NCI-H2196 treated with DMSO at 0.1 percent for 48 hours (cell line): ENCODE measurements at regions not wholly inside any gene's neighbourhood (a gene's known extent, or its start where the extent isn't known, plus 50 kb on each side); places are given as distances from the start of the nearest gene placed in this dataset.

ENCODE experiments used
- DNase-seq: peaks from one replicate; lab custom pipeline; 2025; ENCODE audit not compliant: unreplicated experiment; lab: John Stamatoyannopoulos, UW

DNA sequence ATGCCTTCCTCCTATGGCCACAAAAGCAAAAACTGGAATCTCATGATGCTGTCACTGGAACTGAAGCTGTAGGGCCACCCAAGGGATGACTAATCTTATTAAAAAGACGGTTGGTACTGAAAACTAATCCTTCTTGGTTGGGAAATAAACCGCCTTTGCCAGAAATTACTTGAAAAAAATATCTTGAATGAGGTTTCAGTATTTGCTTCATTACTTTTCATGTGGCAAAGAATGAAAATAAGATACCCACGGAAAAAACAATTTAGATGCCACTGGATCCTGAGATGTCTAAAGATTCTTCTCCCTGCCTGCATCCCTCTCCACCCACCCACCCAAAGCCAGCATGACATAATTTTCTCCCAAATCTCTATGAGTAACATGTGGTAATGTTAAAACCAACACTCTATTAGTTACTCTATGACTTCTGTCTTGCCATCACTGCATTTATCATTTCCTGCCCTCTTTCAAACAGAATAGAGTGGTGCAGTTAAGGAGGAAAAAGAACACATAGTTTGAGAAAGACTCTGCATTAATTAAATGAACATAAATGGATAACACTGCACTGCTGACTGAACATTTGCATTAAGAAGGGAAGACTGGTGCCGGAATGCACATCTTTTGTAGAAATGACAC is 111.8 kb upstream of the DPH6 start:
- no peak for DNase-seq

DNA sequence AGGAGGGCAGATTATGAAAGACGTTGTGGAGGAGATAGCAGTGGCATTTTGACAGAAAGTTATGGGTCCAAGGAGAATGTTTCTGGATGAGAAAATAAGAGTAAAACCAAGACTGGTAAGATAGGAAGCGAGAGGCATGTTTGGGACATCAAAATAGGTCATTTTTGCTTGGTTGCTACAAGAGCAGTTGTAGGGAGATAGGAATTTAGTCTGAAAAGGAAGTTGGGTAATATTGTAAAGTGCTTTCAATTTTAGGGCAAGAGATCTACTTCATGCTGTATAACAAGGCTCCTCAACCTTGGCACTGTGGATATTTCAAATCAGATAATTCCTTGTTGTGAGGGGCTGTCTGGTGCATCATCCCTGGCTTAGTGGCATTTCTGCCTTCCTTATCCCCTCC is 118.0 kb upstream of the DPH6 start:
- no peak for DNase-seq

DNA sequence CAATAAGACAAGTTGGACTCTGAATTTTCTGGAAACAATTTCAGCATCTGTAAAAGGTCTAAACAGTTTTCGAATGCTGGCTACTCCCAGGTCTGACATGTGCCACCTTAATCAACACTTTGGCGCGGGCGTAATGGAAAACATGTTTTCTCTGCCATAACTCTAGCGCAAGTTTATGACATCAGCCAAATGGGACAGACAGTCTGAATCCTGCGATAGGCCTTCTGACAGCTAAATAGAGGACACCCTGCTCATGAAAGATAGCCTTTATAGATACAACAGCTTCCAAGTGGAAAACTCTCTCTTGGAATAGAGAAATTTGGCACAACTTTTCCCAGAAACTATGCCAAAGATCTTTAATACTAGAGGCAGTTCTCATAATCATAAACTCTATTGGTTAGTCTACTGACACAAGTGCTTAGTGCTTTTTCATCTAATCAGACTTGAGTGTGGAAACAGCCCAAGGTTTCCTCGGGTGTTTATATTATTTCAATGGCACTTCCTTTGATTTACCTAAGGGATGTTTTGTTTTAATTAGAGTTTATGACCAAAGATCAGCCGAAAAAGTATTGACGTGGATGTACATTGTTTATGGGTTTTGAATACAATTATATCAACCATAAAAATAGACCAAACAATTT is 120.1 kb upstream of the DPH6 start:
- no peak for DNase-seq

DNA sequence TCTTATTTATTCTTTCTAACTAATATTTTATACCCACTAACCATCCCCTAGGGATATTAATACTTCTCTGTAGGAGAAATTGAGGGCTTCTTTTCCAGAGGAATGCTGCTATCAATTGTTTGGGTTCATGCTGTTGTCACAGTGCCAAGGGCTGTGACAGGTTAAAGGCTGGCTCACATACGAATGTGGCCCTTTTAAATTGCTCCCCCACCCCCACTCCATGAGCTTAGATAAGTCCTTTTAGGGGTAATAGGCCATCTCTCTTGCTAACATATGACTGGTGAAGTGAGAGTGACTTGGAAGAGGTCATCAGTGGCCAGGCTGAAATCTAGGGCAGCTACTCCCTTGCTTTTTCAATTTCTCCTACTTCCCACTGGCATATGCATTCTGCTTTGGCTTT is 121.9 kb upstream of the DPH6 start:
- no peak for DNase-seq

DNA sequence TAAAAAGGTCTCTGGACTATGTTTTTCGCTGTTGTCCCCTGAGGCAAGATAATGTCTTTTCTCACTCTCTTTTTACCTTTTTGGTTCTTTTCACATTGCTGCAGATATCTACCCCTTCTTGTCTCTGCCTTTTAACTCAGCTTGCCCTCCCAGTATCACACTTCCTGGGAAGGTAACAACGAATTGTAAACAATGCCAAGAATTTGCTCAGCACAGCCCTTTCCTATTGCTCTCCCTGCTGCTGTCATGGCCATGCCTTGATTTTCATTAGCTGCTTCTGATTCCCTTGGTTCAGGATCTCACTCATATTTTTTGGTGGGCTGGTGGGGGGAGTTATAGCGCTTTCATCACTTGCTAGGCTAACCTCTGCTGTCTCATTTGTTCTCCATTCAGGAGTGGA is 123.1 kb upstream of the DPH6 start:
- no peak for DNase-seq

DNA sequence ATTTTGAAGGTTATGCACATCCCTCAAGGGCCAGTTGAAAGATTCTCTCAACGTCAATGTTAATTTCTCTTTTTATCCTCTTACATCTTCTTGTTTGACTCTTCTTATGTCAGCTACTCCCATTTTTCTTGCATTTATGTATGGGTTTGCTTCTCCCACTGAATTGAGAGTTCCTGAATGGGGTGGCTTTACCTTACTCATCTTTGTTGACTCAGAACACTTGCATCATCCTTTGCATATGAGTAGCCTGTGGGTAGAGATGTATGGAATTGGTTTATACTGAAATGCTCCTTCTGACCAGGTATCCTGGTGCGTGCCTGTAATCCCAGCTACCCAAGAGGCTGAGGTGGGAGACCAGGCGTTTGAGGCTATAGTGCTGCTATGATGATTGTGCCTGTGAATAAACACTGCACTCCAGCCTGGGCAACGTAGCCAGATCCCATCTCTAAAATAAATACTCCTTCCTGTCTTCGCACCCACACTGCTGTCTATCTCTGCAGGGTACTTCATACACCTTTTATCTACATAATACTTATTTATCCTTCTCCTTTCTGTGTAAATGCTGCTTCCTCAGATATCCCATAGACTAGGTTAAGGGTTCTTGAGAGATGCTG is 123.6 kb upstream of the DPH6 start:
- DNase-seq, result no peak

DNA sequence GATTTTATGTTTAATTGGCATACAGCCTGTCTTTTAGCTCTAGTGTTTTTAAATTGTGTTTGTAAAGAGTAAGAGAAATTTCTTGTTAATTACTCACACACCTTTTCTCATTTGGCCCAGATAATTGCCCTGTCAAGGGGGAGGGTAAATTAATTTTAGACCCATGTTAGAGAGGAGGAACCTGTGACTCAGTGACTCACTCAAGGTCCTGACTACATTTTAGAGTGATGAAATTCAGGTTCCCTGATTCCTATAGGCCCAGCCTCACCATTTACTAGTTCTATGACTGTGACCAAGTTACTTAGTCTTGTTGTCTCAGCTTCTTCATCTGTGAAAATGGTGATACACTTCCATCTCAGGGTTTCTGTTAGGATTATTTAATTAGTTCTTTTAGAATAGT is 125.2 kb upstream of the DPH6 start:
- no peak for DNase-seq

DNA sequence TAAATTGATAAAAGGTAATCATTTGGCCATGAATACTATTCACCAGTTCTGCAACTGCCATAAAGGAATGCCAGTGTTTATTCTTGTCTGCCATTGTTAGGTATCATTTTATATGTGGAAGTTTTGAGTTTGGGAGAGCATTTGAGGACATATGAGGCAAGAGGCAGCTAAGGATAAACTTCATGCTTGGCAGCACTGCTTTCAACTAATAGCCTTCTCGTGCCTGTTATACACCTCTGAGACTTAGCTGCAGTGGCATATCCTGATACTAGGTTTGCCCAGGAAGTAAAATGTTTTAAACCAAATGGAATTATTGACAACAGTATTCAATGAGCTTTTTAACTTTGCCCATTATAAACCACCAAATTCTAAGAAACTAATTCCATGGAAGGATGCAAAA is 126.0 kb upstream of the DPH6 start:
- no peak for DNase-seq

DNA sequence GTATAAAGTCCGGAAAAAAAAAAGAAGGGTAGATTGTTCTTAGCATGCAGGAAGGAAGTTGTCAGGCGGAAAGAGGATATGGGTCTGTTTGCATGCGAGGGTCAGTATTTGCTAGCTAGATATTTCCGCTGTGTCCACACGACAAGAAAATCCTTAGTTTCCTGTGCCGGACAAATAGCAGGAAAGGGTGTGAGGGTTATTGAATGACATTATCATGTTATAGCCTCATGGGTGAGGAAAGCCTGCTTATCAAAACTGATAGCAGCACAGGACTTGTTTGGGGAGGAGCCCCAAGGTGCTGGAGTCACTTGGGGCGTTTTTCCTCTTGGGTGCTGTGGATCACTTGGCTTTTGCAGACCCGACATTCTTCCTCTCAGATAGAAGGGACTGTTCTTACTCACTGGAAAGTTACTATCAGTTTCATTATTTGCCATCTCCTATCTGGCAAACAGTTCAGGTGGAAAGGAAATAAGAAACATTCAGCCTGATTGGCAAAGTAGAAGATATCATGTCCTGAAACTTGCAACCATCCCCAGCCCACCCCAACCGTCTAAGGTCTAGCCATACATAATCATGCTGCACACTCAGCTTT is 127.2 kb upstream of the DPH6 start:
- no peak for DNase-seq

DNA sequence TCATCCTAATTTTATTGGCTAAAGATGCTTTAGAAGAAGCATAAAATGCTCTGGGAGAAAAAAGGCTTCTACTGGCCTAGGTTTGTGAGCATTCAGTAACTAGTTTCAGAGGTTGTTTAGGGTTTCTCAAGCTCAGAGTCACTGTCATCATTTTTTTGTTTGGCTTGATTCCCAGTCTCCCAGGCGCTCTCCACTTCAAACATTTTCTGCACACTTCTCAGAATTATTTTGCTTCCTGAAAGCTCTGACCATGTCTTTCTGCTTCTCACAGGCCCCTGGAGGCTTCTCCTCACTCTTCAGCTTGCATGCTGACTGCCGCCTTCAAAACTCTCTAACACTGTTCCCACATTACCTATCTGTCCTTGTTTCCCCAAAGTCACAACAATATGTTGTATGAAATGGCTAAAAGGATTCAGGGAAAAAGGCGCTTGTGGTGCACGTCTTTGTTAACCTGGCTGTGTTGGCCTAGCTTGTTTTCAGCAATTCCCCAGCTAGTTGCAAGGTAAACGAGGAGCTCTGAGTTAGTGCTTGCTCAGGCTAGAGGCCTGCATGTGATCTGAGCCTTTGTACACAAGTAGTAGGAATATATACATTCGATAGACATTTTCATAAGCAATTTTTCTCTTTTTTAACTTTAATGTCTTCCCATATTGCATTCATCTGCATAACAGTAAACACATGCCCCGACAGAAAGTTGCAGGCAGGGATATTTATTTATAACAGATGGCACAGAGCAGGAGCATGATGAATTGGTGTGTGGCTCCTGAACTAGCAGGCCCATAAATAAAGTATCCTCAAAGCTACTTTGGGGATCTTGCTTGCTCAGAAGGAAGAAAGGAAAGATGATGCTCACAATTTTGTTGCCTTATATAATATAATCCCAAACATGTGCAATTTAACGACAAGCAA is 129.2 kb upstream of the DPH6 start:
- no peak for DNase-seq

DNA sequence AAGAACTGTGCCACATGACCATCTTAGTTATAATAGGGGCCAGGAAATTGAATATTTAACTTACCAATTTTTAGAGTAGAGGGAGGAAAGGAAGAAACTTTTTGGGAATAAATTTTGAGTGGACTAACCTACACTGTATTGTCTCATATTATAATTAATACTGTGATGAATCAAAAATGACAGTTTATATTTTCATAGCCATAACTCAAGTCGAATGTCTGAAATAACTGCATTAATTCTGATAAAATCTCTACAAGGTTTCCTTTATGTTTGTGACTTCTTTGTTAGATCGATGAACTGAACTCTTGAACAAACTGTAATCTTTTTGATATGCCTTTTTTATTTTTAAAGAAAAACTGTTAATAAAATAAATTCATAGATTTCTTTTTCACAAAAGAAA is 132.8 kb upstream of the DPH6 start:
- DNase-seq, result no peak

DNA sequence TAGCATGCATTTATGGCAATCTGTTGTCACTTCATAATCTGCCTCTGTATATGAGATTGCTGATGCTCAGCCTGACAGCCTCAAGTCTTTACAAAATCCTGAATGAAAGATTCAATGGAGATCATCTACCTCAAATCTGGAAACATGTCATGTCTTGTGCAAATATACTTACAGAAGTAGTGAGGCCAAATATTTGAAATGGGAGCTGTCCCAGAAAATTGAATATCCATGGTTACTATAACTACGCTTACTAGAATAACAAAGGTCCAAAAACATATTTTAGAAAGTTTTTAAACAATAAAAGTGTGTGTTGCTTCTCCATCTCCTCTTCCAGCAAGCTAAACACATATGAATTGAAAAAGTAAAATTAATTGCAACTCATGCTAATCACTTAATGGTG is 133.2 kb upstream of the DPH6 start:
- no peak for DNase-seq

DNA sequence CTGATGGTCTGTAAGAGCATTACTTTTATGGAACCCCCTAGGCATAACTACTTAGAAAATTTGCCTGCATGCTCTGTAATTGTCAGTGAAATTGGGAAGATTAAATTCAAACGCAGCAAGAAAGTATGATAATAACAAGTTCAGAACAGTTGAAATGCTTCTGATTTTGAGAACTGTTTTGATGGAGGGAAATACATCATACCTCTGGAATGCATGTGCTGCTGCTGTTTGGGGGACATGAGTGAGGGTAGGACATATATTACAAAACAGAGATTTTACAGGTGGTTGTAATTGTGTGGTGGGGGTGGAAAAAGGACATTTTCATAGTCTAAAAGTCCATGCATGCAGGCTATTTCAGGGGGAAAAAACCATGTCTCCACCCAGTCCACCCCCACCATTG is 135.0 kb upstream of the DPH6 start:
- no peak for DNase-seq

DNA sequence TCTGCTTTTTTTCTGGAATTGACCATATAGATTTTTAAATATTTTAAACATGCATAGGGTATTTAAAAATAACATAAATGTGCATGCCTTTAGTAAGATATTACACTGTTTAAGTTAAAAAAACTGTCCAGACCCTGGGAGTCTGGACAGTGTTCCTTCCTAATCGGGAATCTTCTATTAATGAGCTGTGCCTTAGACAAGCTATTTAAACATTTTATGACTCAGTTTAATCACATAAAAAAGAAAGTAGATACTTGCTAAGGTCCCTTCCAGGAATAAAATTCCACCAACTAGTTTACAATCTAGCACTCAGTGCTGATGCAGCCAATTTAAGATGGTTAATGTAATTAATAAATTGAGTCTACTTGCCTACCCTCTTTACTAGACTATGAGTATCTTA is 140.4 kb upstream of the DPH6 start:
- no peak for DNase-seq

DNA sequence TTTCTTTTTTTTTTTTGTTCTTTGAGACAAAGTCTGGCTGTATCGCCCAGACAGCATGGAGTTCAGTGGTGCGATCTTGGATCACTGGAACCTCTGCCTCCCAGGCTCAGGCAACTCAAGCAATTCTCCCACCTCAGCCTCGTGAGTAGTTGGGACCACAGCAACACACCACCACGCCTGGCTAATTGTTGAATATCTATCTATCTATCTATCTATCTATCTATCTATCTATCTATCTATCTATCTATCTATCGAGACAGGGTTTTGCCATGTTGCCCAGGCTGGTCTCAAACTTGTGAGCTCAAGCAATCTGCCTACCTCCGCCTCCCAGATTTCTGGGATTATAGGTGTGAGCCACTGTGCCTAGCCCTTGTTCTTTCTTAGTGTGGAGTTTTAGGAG is 143.3 kb upstream of the DPH6 start:
- DNase-seq, result no peak

DNA sequence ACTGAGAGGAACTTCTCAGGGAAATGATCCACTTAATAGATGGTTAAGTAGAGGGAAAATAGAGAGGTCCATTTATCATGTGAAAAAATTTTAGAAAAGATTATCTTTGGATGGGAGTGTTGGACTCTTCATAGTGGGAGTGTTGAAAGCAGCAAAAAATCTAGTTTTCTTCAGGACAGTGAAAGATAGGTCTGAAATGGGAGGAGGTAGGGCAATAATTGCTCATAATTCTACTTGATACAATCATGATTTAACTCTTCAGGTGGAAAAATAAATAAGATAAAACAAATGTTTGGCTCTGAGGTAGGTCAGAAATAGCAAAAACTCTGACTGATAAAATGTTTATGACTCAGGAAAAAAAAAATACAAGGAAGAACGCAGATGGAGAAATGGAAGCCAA is 144.1 kb upstream of the DPH6 start:
- DNase-seq, result no peak

DNA sequence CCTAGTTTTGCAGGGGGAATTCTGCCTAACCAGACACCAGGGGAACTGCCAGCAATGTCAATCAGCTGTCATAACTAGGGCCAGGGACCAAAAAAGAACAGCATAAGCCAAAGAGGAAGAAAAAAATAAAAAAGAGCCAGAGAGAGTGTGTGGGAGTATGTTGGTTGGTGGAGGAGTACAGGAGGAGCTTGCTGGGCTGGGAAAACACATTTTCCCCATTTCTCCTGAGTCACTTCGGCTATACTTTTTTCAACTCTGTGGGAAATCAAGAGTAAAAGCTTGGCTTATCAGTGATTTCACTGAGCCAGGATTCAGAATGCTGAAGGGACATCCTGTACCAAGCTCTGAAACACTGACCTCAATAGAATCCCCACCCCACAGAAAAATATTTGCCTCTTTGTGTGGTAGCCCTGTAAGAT is 144.7 kb upstream of the DPH6 start:
- no peak for DNase-seq

DNA sequence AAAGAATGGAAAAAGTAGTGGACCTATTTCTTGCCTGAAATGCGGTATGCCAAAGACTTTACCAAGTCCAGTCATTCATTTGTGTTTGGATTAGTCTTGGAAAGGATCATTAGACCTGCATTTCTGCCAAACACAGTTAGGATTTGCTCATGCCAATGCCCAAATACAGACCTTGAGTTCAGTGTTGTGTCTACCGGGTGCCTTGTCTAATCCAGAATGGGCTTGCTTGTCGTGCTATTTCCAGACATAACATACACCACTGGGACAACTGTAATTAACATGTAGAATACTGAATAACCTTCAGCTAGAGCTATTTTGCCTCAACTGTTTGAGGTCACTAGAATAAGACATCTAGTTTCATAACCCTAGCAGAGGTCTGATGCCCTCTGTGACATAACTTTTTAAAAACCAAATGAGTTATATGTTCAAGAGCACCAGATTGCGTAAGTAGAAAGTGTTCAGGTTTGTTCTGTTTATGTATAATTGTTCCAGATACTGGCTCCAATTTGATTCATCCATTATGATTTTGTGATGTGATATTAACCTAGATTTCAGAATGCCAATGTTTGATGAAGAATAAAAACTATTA is 145.3 kb upstream of the DPH6 start:
- DNase-seq, result no peak

DNA sequence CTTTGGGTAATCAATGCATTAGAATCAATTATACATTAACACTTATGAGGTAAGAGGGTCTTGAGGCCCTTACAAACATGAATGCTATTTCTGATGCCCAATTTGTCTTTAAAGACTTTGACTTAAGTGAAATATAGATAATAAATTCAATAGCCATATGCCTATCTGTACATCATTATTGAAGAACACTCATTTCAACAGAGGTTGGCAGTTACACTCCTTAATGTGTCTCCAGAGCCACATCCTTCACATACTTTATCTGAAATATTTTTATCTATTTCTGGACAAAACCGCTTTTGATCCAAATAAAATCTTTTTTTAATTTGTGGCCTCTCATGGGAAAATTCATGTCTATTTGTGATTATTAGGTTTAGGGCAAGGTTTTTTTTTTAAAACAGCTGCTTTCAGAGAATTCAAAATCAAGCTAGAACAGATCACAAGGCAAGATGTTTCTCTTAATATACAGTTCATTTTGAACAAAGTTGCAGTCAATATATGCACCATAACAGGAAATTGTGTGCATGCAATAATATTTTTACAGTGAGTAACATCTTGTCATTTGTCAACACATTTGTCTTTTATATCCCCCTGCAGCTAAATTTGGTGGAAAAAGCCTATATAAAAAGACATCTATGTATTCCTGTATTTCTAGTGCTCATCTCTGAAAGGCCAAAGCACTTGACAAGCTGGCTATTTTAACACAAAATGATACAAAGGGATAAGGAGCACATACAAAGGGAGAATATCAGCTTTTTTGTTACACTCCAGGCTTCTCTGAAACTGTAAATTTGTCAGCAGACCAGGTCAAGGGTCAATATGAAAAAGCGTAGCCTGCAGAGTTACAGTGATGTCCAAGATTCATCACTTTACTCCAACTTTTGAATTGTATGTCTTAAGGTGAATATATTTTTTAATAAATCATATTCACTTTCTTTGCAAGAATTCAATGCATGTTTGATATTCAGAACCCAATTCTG is 146.2 kb upstream of the DPH6 start:
- DNase-seq, result no peak

DNA sequence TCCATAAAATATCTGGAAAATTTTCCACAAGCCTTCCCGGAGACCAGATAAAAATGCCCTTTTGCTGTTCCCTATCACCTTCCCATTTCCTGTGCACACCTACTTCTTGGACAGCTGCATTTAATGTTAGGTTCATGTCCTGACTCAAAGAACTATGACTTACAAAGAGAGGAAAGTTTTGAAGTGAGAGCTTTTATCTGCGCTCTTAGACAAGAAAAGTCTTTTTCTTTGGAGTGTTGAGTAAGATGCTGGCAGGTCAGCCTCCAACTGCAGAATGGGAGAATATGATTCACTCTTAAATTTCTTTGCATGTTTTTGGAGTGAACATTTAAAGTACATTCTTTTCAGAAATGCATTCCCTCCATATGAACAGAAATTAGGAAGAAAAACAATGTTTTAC is 147.3 kb upstream of the DPH6 start:
- DNase-seq, result no peak
